ENCODE measurements at regions not wholly inside any gene's neighbourhood (a gene's known extent, or its start where the extent isn't known, plus 50 kb on each side); places are given as distances from the start of the nearest gene placed in this dataset.

GRCh38 chrX:40880712-40881111 is 145.4 kb upstream of the MED14 start:
- Histone ChIP-seq H3K27me3 (ENCODE audit: insufficient read depth, low read length) (no peaks in the 10 kb centered on the region), H3K27ac (ENCODE audit: low read depth, low read length) (no peak overlapping the region), H3K9me3 (ENCODE audit: insufficient read depth, low read depth, low read length) (no peaks in the 10 kb centered on the region), H3K36me3 (ENCODE audit: insufficient read depth, low read length) (no peaks in the 10 kb centered on the region), H3K9ac (ENCODE audit: low read length) (no peak overlapping the region), H2AFZ (ENCODE audit: low read depth, low read length) (no peak overlapping the region), H3K4me3 (ENCODE audit: insufficient read depth, low read depth, low read length) (no peak overlapping the region), H3K79me2 (ENCODE audit: insufficient read depth, low read length) (no peaks in the 10 kb centered on the region), H3K4me2 (ENCODE audit: low read length) (no peak overlapping the region), H4K20me1 (ENCODE audit: insufficient read depth, low read length) (no peaks in the 10 kb centered on the region), H3K4me1 (ENCODE audit: insufficient read depth, low read length) (no peaks in the 10 kb centered on the region)
- Mint-ChIP-seq H3K27ac (ENCODE audit: unreplicated experiment) (no peak overlapping the region), H3K36me3 (ENCODE audit: low read depth, unreplicated experiment) (no peaks in the 10 kb centered on the region), H3K9me3 (ENCODE audit: unreplicated experiment) (no peaks in the 10 kb centered on the region), H3K27me3 (ENCODE audit: low read depth, unreplicated experiment) (no peaks in the 10 kb centered on the region), H3K4me1 (ENCODE audit: low read depth, unreplicated experiment) (peaks cover 6% of the 10 kb centered on the region), H3K4me3 (ENCODE audit: unreplicated experiment) (no peak overlapping the region)
- TF ChIP-seq CTCF (IDR thresholded peaks at IDR 0.05; ENCODE audit: insufficient read depth, low read depth, low read length) (no peak), EZH2 (IDR thresholded peaks at IDR 0.05; ENCODE audit: insufficient read depth, low read length) (no peak)
- FAIRE-seq = peak; percentile 17
- DNase-seq (ENCODE audit: low read depth) = no peak

GRCh38 chrX:40883021-40883619 is 147.8 kb upstream of the MED14 start:
- Mint-ChIP-seq H3K4me1 (ENCODE audit: low read depth, unreplicated experiment) (peaks cover 7% of the 10 kb centered on the region), H3K4me3 (ENCODE audit: unreplicated experiment) (no peak overlapping the region)
- TF ChIP-seq CTCF (IDR thresholded peaks at IDR 0.05; ENCODE audit: insufficient read depth, low read depth, low read length) = no peak
- no peak for TF ChIP-seq EZH2 (IDR thresholded peaks at IDR 0.05; ENCODE audit: insufficient read depth, low read length)

GRCh38 chrX:40885989-40886388 is 150.6 kb upstream of the MED14 start:
- Histone ChIP-seq H3K9me3 (ENCODE audit: insufficient read depth, low read depth, low read length) (no peaks in the 10 kb centered on the region), H3K4me2 (ENCODE audit: low read length) (no peak overlapping the region), H4K20me1 (ENCODE audit: insufficient read depth, low read length) (no peaks in the 10 kb centered on the region), H2AFZ (ENCODE audit: low read depth, low read length) (no peak overlapping the region), H3K36me3 (ENCODE audit: insufficient read depth, low read length) (no peaks in the 10 kb centered on the region), H3K27me3 (ENCODE audit: insufficient read depth, low read length) (no peaks in the 10 kb centered on the region), H3K4me3 (ENCODE audit: insufficient read depth, low read depth, low read length) (no peak overlapping the region), H3K9ac (ENCODE audit: low read length) (no peak overlapping the region), H3K4me1 (ENCODE audit: insufficient read depth, low read length) (no peaks in the 10 kb centered on the region), H3K79me2 (ENCODE audit: insufficient read depth, low read length) (no peaks in the 10 kb centered on the region), H3K27ac (ENCODE audit: low read depth, low read length) (no peak overlapping the region)
- H3K27me3 Mint-ChIP-seq (ENCODE audit: low read depth, unreplicated experiment) = no peaks in the 10 kb centered on the region
- H3K4me1 Mint-ChIP-seq (ENCODE audit: low read depth, unreplicated experiment) = peaks cover 2% of the 10 kb centered on the region
- H3K4me3 Mint-ChIP-seq (ENCODE audit: unreplicated experiment) = no peak overlapping the region
- DNase-seq (ENCODE audit: low read depth) (no peak), FAIRE-seq (peak; percentile 79)
- TF ChIP-seq EZH2 (IDR thresholded peaks at IDR 0.05; ENCODE audit: insufficient read depth, low read length) = no peak
- TF ChIP-seq CTCF (IDR thresholded peaks at IDR 0.05; ENCODE audit: insufficient read depth, low read depth, low read length) = no peak
- H3K9me3 Mint-ChIP-seq (ENCODE audit: unreplicated experiment) = no peaks in the 10 kb centered on the region
- no peak overlapping the region for H3K27ac Mint-ChIP-seq (ENCODE audit: unreplicated experiment)
- no peaks in the 10 kb centered on the region for H3K36me3 Mint-ChIP-seq (ENCODE audit: low read depth, unreplicated experiment)

More at GRCh38 chrX:40883021-40883619, 147.8 kb upstream of the MED14 start:
- Histone ChIP-seq H3K27ac (ENCODE audit: low read depth, low read length) (no peak overlapping the region), H3K9ac (ENCODE audit: low read length) (no peak overlapping the region), H3K27me3 (ENCODE audit: insufficient read depth, low read length) (no peaks in the 10 kb centered on the region), H2AFZ (ENCODE audit: low read depth, low read length) (no peak overlapping the region), H3K4me3 (ENCODE audit: insufficient read depth, low read depth, low read length) (no peak overlapping the region), H3K36me3 (ENCODE audit: insufficient read depth, low read length) (no peaks in the 10 kb centered on the region), H3K4me1 (ENCODE audit: insufficient read depth, low read length) (no peaks in the 10 kb centered on the region), H3K9me3 (ENCODE audit: insufficient read depth, low read depth, low read length) (no peaks in the 10 kb centered on the region), H3K4me2 (ENCODE audit: low read length) (no peak overlapping the region), H4K20me1 (ENCODE audit: insufficient read depth, low read length) (no peaks in the 10 kb centered on the region), H3K79me2 (ENCODE audit: insufficient read depth, low read length) (no peaks in the 10 kb centered on the region)
- H3K27ac Mint-ChIP-seq (ENCODE audit: unreplicated experiment) = no peak overlapping the region
- FAIRE-seq (peak; percentile 80), DNase-seq (ENCODE audit: low read depth) (no peak)
- H3K27me3 Mint-ChIP-seq (ENCODE audit: low read depth, unreplicated experiment) = no peaks in the 10 kb centered on the region
- H3K9me3 Mint-ChIP-seq (ENCODE audit: unreplicated experiment) = no peaks in the 10 kb centered on the region
- no peaks in the 10 kb centered on the region for H3K36me3 Mint-ChIP-seq (ENCODE audit: low read depth, unreplicated experiment)
